Heart right ventricle (tissue), 16 donors: ENCODE measurements at regions not wholly inside any gene's neighbourhood (a gene's known extent, or its start where the extent isn't known, plus 50 kb on each side); places are given as distances from the start of the nearest gene placed in this dataset.

Source experiments
- ATAC-seq, 8 donors: fragments of 200-7000 bp; cut with Tn5 transposase; one replicate each; pipeline ENCODE4 v1.9.1; 2020; ENCODE audit warnings: mild to moderate bottlenecking in 8 of 8, moderate library complexity in 8 of 8, moderate number of reproducible peaks in 1 of 8
- DNase-seq, 2 donors: peaks; one replicate each; pipeline ENCODE4 v3.0.0-alpha.2; 2020
- H3K27ac ChIP-seq, 10 donors: fragments of 200-600 bp; sonication (generic) in 2 of 10; one replicate each; pipeline versions ENCODE4 v1.5.0 to v1.8.0; 2020 to 2022; ENCODE audit warnings: mild to moderate bottlenecking in 3 of 10
- H3K27me3 ChIP-seq, 7 donors: fragments of 200-600 bp; one replicate each; pipeline ENCODE4 v1.8.0; 2021 to 2022; ENCODE audit warnings: mild to moderate bottlenecking in 2 of 7
- H3K36me3 ChIP-seq, 9 donors: fragments of 200-600 bp; sonication (generic) in 1 of 9; one replicate each; pipeline versions ENCODE4 v1.5.0 to v1.8.0; 2020 to 2022; ENCODE audit warnings: mild to moderate bottlenecking in 2 of 9
- H3K4me1 ChIP-seq, 9 donors: fragments of 200-600 bp; sonication (generic) in 1 of 9; one replicate each; pipeline versions ENCODE4 v1.5.0 to v1.8.0; 2020 to 2022; ENCODE audit warnings: mild to moderate bottlenecking in 4 of 9
- H3K4me3 ChIP-seq, 10 donors: fragments of 200-600 bp; sonication (generic) in 2 of 10; one replicate each; pipeline versions ENCODE4 v1.5.0 to v1.8.0; 2020 to 2022; ENCODE audit warnings: mild to moderate bottlenecking in 7 of 10, moderate library complexity in 2 of 10
- H3K9me3 ChIP-seq, 11 donors: fragments of 200-600 bp in 10 of 11; sonication (generic) in 2 of 11; one replicate each; pipeline versions ENCODE4 v1.5.0 to v1.8.0; 2013 to 2022; ENCODE audit warnings: mild to moderate bottlenecking in 2 of 11, control low read depth in 1 of 11, moderate library complexity in 1 of 11
- WGBS, 2 donors: extraction: QIAGEN DNeasy Blood & Tissue Kit; methylation state at CpG; one replicate each; pipeline ENCODE4 v1.1.7; 2013; ENCODE audit warnings: inconsistent platforms in 1 of 2; 5-methylcytosine and 5-hydroxymethylcytosine counted together
- intact Hi-C, 10 donors: fragments of 100-400 bp; cut with DNase I; formaldehyde crosslinking; loops; one replicate each; pipeline versions ENCODE4 v1.11.1 to v1.14.2; 2022
- TF ChIP-seq, protein P1 (sequence below), 9 donors: fragments of 200-600 bp; sonication (generic) in 2 of 9; IDR thresholded peaks; one replicate each; pipeline versions ENCODE4 v1.5.0 to v1.8.0; 2021 to 2022; ENCODE audit warnings: antibody characterized with exemption in 9 of 9, mild to moderate bottlenecking in 5 of 9, moderate library complexity in 1 of 9
- donor health status: Arrhythmogenic right ventricular cardiomyopathy.
- donor health status: ischemic (EF 13 %, LVEDD 7.1; RV severe dilation, severe dysfunction).
- donor health status: healthy with polysubstance abuse.
- donor health status: DM: no; HTN: yes; CAD: no.
- donor health status: DM: no; HTN: no; CAD: no.
- donor health status: ischemic (EF 25% LVEDD 6.9; RV normal size, moderate dysfunction).
- donor health status: ischemic (EF 25% LVEDD 5.7; RV mildly dilated, moderate dysfunction).
- donor health status: healthy.
- donor health status: DM: yes; HTN: yes; CAD: no.
- donor health status: Ischemic cardiomyopathy.
- donor health status: ischemic (EF 35%, LVEDD 5.7; RV mildly dilated, moderate dysfunction).
- donor health status: nonischemic (EF 11% LVEDD 7.7; RV severe dilation, severe dysfunction).
- donor health status: DM: yes; HTN: yes; CAD: no.
- donor health status: PGD.
- donor health status: ischemic (EF 29% LVEDD 5.4; RV normal size, mild dysfunction).
- donor health status: nonischemic (EF 23%, LVEDD 6.1; RV moderate dilation, normal function).

- Histone ChIP-seq H3K27ac (no peak overlapping the region), H3K36me3 (no peaks in the 10 kb centered on the region), H3K27me3 (peaks cover 47 to 99% (median 98%) of the 10 kb centered on the region in 7 donors), H3K9me3 (no peaks in the 10 kb centered on the region), H3K4me3 (no peak overlapping the region), H3K4me1 (peaks cover 0 to 56% (median 19%) of the 10 kb centered on the region in 9 donors)
- WGBS, 2 donors, result 8 to 12% methylated on average over 47 of the region's 47 CpGs
- no peak for ATAC-seq
- TF ChIP-seq, protein P1, sequence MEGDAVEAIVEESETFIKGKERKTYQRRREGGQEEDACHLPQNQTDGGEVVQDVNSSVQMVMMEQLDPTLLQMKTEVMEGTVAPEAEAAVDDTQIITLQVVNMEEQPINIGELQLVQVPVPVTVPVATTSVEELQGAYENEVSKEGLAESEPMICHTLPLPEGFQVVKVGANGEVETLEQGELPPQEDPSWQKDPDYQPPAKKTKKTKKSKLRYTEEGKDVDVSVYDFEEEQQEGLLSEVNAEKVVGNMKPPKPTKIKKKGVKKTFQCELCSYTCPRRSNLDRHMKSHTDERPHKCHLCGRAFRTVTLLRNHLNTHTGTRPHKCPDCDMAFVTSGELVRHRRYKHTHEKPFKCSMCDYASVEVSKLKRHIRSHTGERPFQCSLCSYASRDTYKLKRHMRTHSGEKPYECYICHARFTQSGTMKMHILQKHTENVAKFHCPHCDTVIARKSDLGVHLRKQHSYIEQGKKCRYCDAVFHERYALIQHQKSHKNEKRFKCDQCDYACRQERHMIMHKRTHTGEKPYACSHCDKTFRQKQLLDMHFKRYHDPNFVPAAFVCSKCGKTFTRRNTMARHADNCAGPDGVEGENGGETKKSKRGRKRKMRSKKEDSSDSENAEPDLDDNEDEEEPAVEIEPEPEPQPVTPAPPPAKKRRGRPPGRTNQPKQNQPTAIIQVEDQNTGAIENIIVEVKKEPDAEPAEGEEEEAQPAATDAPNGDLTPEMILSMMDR (IDR thresholded peaks at IDR 0.05), result no peak
- no peak for DNase-seq
- intact Hi-C loops, result loop anchor here in 2 of 10 donors (10.0 kb wide), 2 partner anchors 594 to 1296 kb away; partner anchors contain the start of genes HOXA3 (in 1 of the 2) and HOXA7 (in 1 of the 2)
Observed at GRCh38 chr7:25858525-25859411, 293.2 kb upstream of the NFE2L3 start.

DNA sequence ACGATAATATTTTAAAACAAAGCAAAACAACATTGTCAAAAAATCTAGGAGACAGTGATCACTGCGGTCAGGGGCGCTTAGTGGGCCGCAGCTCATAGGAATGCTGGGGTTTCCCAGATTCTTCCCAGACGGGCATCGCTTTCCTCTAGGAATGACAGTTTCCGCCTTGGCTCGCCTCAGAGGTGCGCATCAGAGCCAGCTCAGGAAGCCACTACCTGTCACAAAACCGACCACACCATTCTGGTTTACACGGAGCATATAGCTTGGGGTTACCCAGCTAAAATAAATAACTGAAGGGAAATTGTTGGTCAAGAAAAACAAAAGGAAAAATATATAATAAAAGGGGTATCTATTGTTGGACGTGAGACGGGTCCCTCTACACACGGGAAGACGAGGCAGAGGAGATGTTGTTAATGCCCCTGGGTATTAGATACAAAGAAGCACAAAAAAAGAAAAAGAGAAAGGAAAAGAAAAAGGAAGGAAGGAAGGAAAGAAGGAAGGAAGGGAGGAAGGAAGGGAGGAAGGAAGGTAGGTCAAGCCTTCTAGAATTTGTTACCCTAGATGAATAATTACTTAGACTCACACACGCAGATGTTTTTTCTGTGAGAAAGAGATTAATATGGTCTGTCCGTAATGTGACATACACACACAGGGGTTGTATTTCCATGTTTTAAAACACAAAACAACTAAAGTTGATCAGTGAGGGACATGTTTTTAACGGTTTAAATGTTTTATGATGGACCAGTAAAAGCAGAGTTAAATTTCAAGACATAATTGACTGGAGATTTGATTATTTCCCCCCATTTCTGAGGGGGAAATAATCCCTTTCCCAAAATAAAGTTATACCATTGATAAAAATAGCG, 292.4 kb upstream of the NFE2L3 start:
- H3K4me1 ChIP-seq, result peaks cover 0 to 52% (median 19%) of the 10 kb centered on the region in 9 donors
- no peak for ATAC-seq
- TF ChIP-seq, protein P1 (IDR thresholded peaks at IDR 0.05), result no peak
- H3K36me3 ChIP-seq, result no peaks in the 10 kb centered on the region
- H3K9me3 ChIP-seq, result no peaks in the 10 kb centered on the region
- H3K27me3 ChIP-seq, result peaks cover 47 to 99% (median 98%) of the 10 kb centered on the region in 7 donors
- WGBS, 2 donors, result 12 to 16% methylated on average over 19 of the region's 19 CpGs
- no peak for DNase-seq
- no peak overlapping the region for H3K4me3 ChIP-seq
- H3K27ac ChIP-seq, result no peak overlapping the region
- intact Hi-C loops, result loop anchor here in 4 of 10 donors (10.0 kb wide), 3 partner anchors 595 to 1305 kb away; partner anchors contain the start of genes HOXA3 (in 2 of the 4), HOXA7 (in 2 of the 4) and HOXA9 (in 1 of the 4)

DNA sequence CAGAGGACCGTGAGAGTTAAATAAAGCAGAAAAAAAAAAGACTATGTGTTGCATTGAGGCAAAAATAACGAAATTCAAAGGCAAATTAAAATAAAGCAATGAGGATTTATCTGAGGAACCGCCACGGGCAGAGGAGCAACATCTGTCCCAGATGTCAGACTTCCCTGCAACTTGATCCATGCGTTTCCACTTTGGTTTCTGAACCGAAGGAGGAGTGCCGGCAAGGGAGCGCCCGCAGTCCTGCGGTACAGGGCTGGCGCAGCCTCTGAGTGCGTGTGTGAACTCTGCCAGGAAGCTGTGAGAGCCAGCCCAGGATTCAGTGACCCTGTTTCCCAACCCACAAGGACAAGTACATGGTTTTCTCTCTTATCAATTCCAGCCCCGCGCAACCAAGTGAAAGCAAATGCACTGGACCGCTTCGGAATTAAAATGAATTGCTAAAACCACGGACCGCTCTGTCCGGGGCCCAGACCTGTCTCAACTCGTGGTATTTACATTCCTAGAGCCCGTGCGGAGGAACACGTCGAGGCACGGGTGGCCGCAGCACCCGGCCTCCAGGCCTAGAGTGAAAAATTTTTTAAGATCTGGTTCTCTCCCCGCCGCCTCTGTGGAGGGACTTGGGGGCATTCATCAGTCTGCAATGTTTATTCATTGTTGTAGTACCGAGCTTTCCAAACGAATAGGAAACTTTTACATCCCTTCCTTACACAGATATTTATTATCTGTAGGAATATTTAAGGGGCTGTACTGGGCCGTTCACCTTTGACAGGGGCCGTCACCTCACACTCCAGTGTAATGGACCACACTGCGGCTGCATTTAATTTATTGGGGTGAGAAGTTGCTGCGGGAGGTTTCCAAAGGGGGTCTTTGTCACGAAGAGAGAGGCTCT, 291.5 kb upstream of the NFE2L3 start:
- no peaks in the 10 kb centered on the region for H3K36me3 ChIP-seq
- no peak overlapping the region for H3K4me3 ChIP-seq
- DNase-seq (no peak), ATAC-seq (no peak)
- no peaks in the 10 kb centered on the region for H3K9me3 ChIP-seq
- H3K27ac ChIP-seq, result no peak overlapping the region
- H3K4me1 ChIP-seq, result peaks cover 0 to 44% (median 19%) of the 10 kb centered on the region in 9 donors
- TF ChIP-seq, protein P1 (IDR thresholded peaks at IDR 0.05), result no peak
- intact Hi-C loops, result loop anchor here in 2 of 10 donors (10.0 kb wide), 2 partner anchors 1294 to 1304 kb away; partner anchors contain the start of genes HOXA3 (in 1 of the 2), HOXA7 (in 1 of the 2) and HOXA9 (in 1 of the 2)
- 5 to 10% methylated on average over 36 of the region's 36 CpGs for WGBS, 2 donors
- peaks cover 46 to 99% (median 99%) of the 10 kb centered on the region in 7 donors for H3K27me3 ChIP-seq
